ENCODE measurements at regions not wholly inside any gene's neighbourhood (a gene's known extent, or its start where the extent isn't known, plus 50 kb on each side); places are given as distances from the start of the nearest gene placed in this dataset.

DNA sequence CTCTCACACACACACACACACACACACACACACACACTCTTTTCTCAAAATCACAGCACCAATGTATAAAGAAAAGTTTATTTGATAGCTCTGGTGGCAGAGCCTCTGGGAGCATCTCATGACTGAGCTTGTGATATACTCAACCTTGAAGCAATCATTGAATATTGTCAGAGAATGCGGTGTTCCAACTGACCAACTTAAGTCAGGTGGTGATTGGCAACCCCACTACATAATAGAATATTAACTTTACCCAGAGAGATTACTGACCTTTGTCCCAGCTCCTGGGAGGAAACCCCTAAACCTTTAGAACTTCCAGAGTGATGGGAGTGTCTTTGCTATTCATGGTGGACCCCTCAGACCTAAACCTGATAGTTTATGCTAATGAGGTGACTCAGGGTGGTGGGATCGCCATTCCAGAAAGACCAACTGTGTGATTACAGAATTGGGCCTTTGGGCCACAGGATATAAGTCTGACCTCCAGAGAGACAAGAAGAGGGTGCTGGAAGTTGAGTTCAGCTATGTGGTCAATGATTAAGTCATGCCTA, 143.1 kb downstream of the OTUD1 start:
- TF ChIP-seq, protein P1, sequence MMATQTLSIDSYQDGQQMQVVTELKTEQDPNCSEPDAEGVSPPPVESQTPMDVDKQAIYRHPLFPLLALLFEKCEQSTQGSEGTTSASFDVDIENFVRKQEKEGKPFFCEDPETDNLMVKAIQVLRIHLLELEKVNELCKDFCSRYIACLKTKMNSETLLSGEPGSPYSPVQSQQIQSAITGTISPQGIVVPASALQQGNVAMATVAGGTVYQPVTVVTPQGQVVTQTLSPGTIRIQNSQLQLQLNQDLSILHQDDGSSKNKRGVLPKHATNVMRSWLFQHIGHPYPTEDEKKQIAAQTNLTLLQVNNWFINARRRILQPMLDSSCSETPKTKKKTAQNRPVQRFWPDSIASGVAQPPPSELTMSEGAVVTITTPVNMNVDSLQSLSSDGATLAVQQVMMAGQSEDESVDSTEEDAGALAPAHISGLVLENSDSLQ (IDR thresholded peaks at IDR 0.05): no peak
- TF ChIP-seq SP1 (IDR thresholded peaks at IDR 0.05): no peak
- no peak for TF ChIP-seq SUZ12 (IDR thresholded peaks at IDR 0.05)
- no peak for TF ChIP-seq FOXM1 (IDR thresholded peaks at IDR 0.05; ENCODE audit: borderline replicate concordance)
- no peak for TF ChIP-seq ELF4 (IDR thresholded peaks at IDR 0.05)
- no peak for TF ChIP-seq ZNF384 (IDR thresholded peaks at IDR 0.05)
- TF ChIP-seq FOXK2 (IDR thresholded peaks at IDR 0.05): no peak

All from HEK293T (cell line).